Stimulated activated CD8-positive, alpha-beta memory T cell treated with anti-CD3 and anti-CD28 coated beads, Interleukin-12 subunit alpha, Interleukin-12 subunit beta, amount 100 ng/mL, for 4 hours (primary cell): ENCODE measurements at regions not wholly inside any gene's neighbourhood (a gene's known extent, or its start where the extent isn't known, plus 50 kb on each side); places are given as distances from the start of the nearest gene placed in this dataset.
"Not testable (repeated sequence)": the region's sequence is repeated elsewhere in the genome, so short reads cannot be mapped to it uniquely, and the experiment has no call there.

Experiments
- DNase-seq: peaks from one replicate; pipeline ENCODE4 v3.0.0-alpha.2; 2020; ENCODE audit warnings: low read depth

DNA sequence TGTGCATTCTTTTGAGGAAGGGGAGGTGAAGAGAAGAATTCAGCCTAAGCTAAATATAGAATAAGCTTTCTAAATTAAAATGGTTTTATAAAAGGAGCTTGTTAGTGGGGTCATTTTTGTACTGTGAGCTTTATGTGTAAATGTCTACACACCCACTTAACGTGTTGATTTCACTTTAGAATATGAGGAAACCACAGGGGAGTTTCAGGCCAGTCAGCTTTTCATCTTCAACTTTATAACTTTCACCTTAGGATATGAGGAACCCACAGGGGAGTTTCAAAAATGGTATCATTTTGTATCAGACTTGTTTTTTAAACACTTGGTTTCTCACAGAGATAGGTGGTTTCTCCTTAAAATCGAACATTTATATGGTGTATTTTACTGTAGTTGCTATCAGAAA lies 120.7 kb upstream of the NIPA1 start:
- not testable (repeated sequence) for DNase-seq

DNA sequence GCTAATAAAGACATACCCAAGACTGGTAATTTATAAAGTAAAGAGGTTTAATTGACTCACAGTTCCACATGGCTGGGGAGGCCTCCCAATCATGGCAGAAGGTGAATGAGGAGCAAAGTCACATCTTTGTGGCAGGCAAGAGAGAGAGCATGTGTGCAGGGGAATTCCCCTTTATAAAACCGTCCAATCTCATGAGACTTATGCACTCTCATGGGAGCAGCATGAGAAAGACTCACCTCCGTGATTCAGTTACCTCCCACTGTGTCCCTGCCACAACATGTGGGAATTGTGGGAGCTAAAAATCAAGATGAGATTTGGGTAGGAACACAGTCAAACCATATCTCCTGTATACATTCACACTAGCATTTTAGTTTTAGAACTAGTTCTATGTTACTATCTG lies 101.7 kb upstream of the NIPA1 start:
- DNase-seq, result not testable (repeated sequence)

DNA sequence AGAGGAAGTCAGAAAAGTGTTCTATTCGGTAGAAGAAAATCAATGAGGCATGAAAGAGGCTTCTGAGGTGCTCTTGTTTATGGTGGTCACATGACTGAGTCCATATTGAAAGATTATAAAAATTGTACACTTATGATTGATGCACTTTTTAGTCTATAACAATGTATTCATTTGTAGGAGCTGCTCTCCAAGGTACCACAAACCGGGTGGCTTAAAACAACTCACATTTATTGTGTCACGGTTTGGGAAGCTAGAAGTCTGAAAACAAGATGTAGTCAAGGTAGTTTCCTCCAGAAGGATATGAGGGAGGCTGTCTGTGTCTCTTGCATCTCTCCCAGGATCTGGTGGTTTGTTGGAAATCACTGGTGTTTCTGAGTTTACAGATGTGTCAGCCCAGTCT lies 86.6 kb upstream of the NIPA1 start:
- not testable (repeated sequence) for DNase-seq

DNA sequence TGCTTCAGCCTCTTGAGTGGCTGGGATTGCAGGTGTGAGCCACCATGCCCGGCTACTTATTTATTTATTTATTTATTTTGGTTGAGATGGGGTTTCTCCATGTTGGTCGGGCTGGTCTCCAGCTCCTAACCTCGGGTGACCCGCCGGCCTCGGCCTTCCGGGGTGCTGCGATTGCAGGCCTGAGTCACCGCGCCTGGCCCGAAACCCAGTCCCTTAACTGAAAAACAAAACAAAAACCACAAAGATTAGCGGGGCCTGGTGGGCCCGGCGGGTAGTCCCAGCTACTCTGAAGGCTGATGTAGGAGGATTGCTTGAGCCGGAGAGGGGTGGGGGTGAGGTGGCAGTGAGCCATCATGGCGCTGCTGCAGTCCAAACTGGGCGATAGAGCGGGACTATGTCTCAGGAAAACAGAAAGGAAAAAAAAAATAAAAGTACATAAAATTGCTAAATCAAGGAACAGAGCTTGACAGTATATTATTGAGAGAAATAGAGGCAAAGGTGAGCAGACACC lies 75.6 kb upstream of the NIPA1 start:
- DNase-seq, result not testable (repeated sequence)

DNA sequence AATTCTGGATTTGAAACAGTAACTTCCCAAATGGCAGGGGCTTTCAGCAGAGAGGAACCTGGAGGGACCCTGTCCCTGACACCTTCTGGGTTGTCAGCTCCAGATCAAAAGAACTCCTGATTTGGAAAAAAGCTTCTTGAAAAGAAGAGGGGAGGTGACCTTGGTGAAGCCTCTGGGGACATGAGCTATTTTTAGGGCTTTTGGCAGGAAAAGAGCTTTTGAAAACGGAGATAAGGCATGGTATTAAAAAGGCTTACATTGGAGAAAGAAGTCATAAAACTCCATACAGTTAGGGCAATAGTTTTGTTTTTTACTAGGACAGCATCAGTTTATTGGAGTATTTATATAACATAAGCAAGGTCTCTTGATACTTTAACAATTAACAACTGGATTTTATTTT lies 72.5 kb upstream of the NIPA1 start:
- DNase-seq, result not testable (repeated sequence)

DNA sequence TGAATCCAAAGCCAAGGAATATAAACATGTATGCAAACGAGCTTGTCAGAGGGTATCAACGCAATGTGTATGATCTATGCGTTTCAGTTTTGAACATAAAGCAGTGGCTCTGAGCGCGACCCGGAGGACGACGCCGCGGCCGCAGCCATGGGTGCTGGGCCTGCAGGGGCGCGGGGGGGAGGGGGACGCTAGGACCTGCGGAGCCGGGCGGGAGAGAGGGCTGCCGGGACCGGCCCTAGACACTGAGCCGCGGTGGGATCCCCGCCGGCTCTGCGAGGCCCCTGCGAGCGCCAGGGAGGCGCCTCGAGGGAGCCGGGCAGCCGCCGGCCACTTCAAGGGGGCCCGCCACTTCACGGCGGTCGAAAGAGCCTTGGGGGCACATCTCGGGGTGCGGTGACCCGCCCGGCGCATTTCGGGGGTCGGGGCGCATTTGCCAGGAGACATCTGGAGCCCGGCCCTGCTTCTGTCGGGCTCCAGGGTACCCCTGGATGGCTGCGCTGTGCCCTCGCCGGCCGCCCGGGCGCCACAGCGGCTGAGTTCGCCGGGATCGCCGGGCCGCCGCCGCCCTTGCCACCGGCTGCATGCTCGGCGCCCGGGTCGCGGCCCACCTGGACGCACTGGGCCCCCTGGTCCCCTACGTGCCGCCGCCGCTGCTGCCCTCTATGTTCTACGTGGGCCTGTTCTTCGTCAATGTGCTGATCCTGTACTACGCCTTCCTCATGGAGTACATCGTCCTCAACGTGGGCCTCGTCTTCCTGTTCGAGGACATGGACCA lies 71.9 kb upstream of the NIPA1 start:
- DNase-seq, result not testable (repeated sequence)

DNA sequence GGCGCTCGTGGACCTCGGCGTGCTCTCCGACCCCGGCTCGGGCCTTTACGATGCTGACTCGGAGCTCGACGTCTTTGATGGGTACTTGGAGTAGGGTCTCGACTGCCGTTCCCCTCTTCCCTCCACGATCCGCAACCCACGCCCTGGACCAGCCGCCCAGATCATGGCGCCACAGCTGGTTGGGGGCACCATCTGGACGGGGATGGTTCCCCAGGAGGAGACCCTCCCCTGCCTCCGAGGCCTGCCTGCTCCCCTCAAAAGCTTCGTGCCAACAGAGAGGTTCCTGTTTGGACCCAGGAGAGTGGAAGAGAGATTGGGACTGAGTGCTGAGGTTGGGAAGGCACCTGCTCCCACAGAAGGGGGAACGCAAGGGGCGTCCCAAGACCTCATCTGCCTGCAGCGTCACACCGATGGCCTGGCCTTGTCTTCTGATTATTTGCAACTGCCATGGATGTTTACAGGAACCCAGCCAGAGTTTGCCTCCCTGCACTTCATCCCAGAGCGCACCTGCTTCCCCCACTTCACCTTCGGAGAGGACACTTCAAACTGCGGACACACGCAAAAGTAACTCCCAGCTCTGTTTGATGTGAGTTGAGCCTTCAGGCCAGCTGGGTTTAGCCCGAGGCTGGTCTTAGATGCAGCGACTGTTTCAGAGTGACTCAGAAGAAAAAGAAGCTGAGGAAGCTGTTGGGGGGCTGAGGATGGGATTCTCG lies 71.2 kb upstream of the NIPA1 start:
- not testable (repeated sequence) for DNase-seq

DNA sequence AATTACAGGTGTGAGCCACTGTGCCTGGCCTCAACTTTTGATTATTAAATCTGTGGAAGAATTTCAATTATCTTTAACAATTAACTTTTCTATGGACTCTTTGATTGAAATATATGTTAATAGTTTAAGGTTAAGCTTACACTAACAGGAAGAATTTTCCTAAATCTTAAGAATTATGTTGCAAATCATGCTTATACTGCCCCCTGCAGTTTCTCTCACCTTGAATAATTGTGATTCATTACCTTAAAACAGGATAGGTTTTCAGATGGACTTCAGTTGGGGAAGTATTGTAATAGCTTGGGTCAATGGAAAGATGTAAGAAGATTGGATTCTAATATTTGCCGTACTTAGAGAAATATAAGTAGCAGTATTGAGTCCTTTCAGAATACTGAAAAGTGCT lies 66.5 kb upstream of the NIPA1 start:
- DNase-seq, result not testable (repeated sequence)

DNA sequence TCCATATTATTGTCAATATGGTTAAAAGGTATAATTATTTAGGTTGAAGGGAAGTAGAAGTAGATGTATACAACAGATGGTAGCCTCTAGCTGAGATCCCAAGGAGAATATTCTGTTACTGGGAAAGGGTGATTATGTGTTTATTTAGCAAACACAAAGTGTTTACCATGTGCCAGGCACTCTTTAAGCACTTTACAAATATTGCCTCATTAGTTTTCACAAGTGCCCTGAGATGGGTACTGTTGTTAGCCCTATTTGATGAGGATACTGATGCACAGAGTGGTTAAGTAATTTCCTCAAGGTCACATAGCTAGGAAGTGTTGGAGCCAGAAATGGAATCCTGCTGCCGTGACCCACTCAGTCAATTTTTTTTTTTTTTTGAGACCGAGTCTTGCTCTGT lies 60.3 kb upstream of the NIPA1 start:
- DNase-seq, result not testable (repeated sequence)

DNA sequence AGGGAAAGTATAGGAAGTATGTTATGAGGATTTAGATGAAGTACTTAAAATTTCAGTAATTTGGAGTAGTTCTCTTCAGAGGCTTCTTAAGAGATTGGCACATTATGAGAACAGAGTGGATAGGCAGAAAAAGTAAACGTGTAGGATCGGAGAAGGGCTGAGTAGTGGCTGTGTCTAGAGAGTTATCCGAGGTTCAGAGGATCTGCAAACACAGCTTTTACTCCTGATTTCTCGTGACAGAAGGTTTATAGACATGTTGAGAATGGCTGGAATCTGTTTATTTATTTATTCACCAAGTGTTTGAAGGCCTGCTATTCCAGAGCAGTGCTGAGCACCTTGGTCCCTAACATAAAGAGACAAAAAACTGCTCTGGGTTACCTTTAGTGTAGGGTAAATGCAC lies 51.4 kb upstream of the NIPA1 start:
- not testable (repeated sequence) for DNase-seq

DNA sequence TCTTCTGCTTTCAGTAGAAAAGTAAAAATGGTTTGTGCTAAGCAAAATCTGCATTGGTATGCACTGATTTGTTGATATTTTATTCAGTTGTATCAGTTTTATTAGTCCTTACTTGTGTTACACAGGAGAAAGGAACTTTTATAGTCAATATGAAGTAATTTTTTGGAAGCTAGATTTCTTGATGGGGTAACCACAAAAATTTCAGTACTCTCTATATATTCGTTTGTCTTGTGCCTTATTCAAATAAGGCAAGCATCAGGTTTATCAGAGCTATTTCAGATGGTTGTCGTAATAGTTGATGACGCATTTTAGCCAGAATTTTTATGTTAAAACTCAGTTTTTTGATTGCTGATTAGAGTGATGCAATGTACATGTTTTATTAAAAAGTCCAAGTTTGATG lies 50.7 kb upstream of the NIPA1 start:
- DNase-seq, result no peak

DNA sequence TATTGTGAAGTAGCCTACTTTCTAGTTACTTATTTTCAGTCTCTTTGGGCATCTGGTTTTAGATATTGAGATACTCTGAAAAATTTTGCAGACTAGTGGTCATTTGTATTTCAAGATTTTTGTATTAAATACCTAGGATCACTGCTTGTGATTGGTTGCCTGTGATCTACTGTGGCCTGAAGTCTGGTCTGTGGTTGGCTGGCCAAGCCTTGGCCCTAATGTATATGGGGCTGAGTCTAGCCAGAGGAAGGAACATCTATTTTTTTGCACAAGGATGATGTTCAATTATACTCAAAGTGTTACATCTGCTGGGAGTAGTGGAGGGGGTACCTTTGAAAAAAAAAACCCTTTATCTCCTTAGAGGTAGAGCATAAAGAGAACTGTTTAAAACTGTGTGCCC lies 50.2 kb upstream of the NIPA1 start:
- DNase-seq, result not testable (repeated sequence)
